Small intestine (tissue), 7 donors: ENCODE measurements at regions not wholly inside any gene's neighbourhood (a gene's known extent, or its start where the extent isn't known, plus 50 kb on each side); places are given as distances from the start of the nearest gene placed in this dataset.

ENCODE experiments used
- DNase-seq, 2 donors: peaks; one replicate each; pipeline versions ENCODE4 v3.0.0 to v3.0.0-alpha.2; 2013
- FAIRE-seq: peaks from 2 replicates; lab custom pipeline; 2012; peaks lifted over from hg19 to GRCh38; lab: Jason Lieb, UNC
- H3K27ac ChIP-seq, 3 donors: one replicate each; pipeline ENCODE4 v1.5.1; 2013; ENCODE audit warnings: low read length in 2 of 3, mild to moderate bottlenecking in 2 of 3, control low read depth in 1 of 3, inconsistent platforms in 1 of 3, low read depth in 1 of 3, moderate library complexity in 1 of 3
- H3K27me3 ChIP-seq, 3 donors: one replicate each; pipeline ENCODE4 v1.6.1; 2013; ENCODE audit warnings: low read length in 3 of 3, inconsistent platforms in 1 of 3; ENCODE audit not compliant: control insufficient read depth in 3 of 3, insufficient read depth in 3 of 3
- H3K36me3 ChIP-seq, 3 donors: one replicate each; pipeline ENCODE4 v1.6.1; 2013; ENCODE audit warnings: low read length in 3 of 3, inconsistent platforms in 1 of 3, low read depth in 1 of 3, mild to moderate bottlenecking in 1 of 3, moderate library complexity in 1 of 3; ENCODE audit not compliant: control insufficient read depth in 3 of 3, insufficient read depth in 2 of 3
- H3K4me1 ChIP-seq, 3 donors: one replicate each; pipeline ENCODE4 v1.6.1; 2013; ENCODE audit warnings: low read length in 2 of 3, inconsistent platforms in 1 of 3, low read depth in 1 of 3, mild to moderate bottlenecking in 1 of 3, moderate library complexity in 1 of 3; ENCODE audit not compliant: control insufficient read depth in 3 of 3, insufficient read depth in 2 of 3
- H3K4me3 ChIP-seq, 3 donors: one replicate each; pipeline ENCODE4 v1.5.1; 2013; ENCODE audit warnings: low read length in 3 of 3, control low read depth in 1 of 3, inconsistent platforms in 1 of 3, low read depth in 1 of 3, mild to moderate bottlenecking in 1 of 3, moderate library complexity in 1 of 3
- H3K9me3 ChIP-seq, 2 donors: one replicate each; pipeline ENCODE4 v1.6.1; 2013; ENCODE audit warnings: low read depth in 1 of 2, low read length in 1 of 2; ENCODE audit not compliant: control insufficient read depth in 2 of 2, insufficient read depth in 1 of 2
- WGBS, 3 donors: extraction: QIAGEN DNeasy Blood & Tissue Kit; methylation state at CpG; one replicate each; pipeline ENCODE4 v1.1.7; 2013; 5-methylcytosine and 5-hydroxymethylcytosine counted together
- donor health status: healthy with polysubstance abuse.
- donor health status: control.
- donor health status: control.
- donor health status: Bipolar disorder and iron deficiency.
- donor health status: healthy.

DNA sequence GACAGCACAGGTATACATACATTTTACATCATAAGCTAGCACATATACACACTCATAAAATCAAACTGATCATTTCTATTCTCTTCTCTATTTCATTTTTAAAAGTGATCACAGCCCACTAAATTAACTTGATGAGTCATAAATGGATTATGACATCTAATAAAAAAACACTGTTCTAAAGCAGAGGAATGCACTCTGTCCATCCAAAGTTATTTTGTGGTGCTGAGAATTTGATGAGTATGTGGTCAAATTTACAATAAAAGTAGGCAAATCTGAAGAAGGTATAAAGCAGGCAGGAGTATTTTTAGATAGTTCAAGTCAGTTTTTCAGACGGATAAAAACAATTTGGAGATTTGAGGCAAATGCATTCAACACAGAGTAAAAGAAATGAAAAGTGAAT, 104.4 kb downstream of the NOL4 start:
- Histone ChIP-seq H3K27me3 (no peaks in the 10 kb centered on the region), H3K9me3 (peaks cover 0 to 5% of the 10 kb centered on the region in 2 donors), H3K36me3 (no peaks in the 10 kb centered on the region), H3K4me1 (peaks cover 0 to 11% (median 0%) of the 10 kb centered on the region in 3 donors), H3K27ac (no peak overlapping the region), H3K4me3 (no peak overlapping the region)
- peak in 1 of 2 donors; percentile 5 for DNase-seq
- no peak for FAIRE-seq
- 82 to 91% (median 85%) methylated on average over 1 of the region's 1 CpG for WGBS, 3 donors

- 53 to 77% (median 66%) methylated on average over 2 of the region's 2 CpGs for WGBS, 3 donors
- H3K36me3 ChIP-seq = no peaks in the 10 kb centered on the region
- H3K9me3 ChIP-seq = peaks cover 0 to 9% of the 10 kb centered on the region in 2 donors
- FAIRE-seq (no peak), DNase-seq (peak in 1 of 2 donors; percentile 71)
- peaks cover 0 to 11% (median 0%) of the 10 kb centered on the region in 3 donors for H3K4me1 ChIP-seq
- H3K4me3 ChIP-seq = no peak overlapping the region
- no peaks in the 10 kb centered on the region for H3K27me3 ChIP-seq
- no peak overlapping the region for H3K27ac ChIP-seq
These were observed 107.4 kb downstream of the NOL4 start for GRCh38 chr18:34117319-34117718.

DNA sequence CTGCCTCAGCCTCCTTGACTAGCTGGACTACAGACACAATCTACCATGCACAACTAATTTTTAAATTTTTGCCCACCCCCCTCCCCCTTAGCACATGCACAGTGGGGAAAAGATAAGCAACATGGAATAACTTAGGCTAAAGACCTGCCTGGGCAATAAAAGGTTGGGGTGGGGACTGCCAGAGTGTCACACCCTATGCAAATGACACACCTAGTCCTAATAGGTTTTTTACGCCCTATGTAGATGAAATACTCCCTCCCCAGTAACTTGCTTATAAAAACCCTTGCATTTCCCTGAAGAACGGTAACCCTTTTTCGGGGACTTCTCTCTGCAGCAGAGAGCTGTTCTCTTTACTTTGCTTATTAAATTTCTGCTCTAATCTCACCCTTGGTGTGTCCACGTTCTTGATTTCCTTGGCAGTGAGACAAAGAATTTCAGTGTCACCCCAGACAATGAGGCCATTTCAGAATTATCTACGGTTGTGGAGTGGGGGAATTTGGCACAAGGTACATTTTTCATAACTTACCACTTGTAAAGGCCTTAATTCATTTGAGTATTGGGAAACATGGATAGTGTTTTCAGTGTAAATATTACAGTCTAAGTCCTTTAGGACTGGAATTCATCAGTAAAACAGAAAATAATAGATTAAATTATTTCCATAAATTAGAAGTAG, 109.2 kb downstream of the NOL4 start:
- DNase-seq (peak; percentile 25 to 35), FAIRE-seq (no peak)
- Histone ChIP-seq H3K36me3 (no peaks in the 10 kb centered on the region), H3K27me3 (no peaks in the 10 kb centered on the region), H3K4me1 (peaks cover 0 to 5% (median 0%) of the 10 kb centered on the region in 3 donors), H3K27ac (no peak overlapping the region), H3K9me3 (peaks cover 0 to 9% of the 10 kb centered on the region in 2 donors), H3K4me3 (no peak overlapping the region)
- 42 to 65% (median 44%) methylated on average over 5 of the region's 5 CpGs for WGBS, 3 donors

DNA sequence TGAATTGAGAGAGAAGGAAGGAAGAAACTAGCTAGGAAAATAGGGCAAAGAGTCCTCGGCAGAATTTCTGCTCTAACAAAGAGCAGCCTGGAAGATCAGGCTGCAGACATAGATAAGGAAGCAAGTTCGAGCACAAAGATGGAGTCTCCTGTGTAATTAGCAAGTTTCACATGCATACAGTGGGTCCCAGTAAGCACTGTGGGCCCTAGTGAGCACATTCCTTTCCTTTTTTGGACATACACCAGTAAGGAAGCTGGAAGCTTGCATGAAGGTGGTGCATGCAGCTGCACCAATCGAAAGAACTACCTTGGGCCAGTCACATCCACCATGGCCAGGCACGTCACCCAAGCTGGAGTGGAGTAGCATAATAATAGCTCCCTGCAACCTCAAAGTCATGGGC, 109.7 kb downstream of the NOL4 start:
- H3K36me3 ChIP-seq = no peaks in the 10 kb centered on the region
- no peak overlapping the region for H3K4me3 ChIP-seq
- peaks cover 0 to 5% (median 0%) of the 10 kb centered on the region in 3 donors for H3K4me1 ChIP-seq
- 76 to 80% (median 80%) methylated on average over 4 of the region's 4 CpGs for WGBS, 3 donors
- H3K27ac ChIP-seq = no peak overlapping the region
- peaks cover 0 to 9% of the 10 kb centered on the region in 2 donors for H3K9me3 ChIP-seq
- FAIRE-seq (no peak), DNase-seq (no peak)
- H3K27me3 ChIP-seq = no peaks in the 10 kb centered on the region

GRCh38 chr18:34108206-34108605, 116.5 kb downstream of the NOL4 start:
- DNase-seq (no peak), FAIRE-seq (no peak)
- Histone ChIP-seq H3K4me1 (no peaks in the 10 kb centered on the region), H3K27me3 (no peaks in the 10 kb centered on the region), H3K36me3 (no peaks in the 10 kb centered on the region), H3K27ac (no peak overlapping the region), H3K9me3 (peaks cover 0 to 7% of the 10 kb centered on the region in 2 donors), H3K4me3 (no peak overlapping the region)

DNA sequence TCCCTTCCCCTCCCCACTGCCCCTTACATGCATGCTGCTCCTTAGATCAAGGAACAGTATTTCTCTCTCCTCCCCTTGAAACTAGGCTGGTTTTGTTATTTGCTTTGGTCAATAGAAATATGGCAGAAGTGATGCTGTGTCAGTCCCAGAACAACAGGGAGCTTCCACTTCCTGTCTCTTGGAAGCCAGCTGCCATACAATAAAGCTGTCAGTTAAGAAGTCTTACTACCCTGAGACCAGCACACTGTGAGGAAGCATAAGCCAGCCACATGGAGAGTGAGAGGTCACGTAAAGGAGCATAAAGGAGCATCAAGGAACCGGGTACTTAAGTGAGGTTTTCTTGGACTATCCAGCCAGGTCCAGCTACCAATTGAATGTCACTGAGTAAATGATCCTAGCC, 126.6 kb downstream of the NOL4 start:
- Histone ChIP-seq H3K27me3 (no peaks in the 10 kb centered on the region), H3K27ac (no peak overlapping the region), H3K4me1 (no peaks in the 10 kb centered on the region), H3K36me3 (no peaks in the 10 kb centered on the region), H3K4me3 (no peak overlapping the region), H3K9me3 (no peaks in the 10 kb centered on the region)
- DNase-seq (no peak), FAIRE-seq (no peak)
- WGBS, 3 donors = 69 to 83% (median 79%) methylated on average over 2 of the region's 2 CpGs

DNA sequence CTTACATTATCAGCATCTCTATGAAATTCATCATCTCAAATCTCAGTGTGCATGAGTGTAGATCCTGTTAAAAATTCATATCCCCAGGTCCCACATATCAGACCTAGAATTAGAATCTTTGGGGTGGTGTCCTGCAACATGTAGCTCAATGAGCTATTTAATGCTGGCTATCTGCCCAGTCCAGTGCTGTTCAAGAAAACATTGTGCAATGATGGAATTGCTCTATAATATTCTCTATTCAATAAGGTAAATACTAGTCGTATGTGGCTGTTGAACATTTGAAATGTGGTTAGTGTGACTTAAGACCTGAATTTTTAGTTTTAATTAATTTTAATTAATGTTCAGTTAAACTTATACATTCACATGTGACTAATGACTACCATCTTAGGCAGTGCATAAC, 127.4 kb downstream of the NOL4 start:
- DNase-seq (peak; percentile 39 to 56), FAIRE-seq (no peak)
- no peaks in the 10 kb centered on the region for H3K9me3 ChIP-seq
- 11 to 43% (median 36%) methylated on average over 1 of the region's 1 CpG for WGBS, 3 donors
- H3K4me1 ChIP-seq = no peaks in the 10 kb centered on the region
- H3K27ac ChIP-seq = no peak overlapping the region
- no peaks in the 10 kb centered on the region for H3K36me3 ChIP-seq
- no peak overlapping the region for H3K4me3 ChIP-seq
- no peaks in the 10 kb centered on the region for H3K27me3 ChIP-seq

- WGBS, 3 donors = 6 to 67% (median 50%) methylated on average over 1 of the region's 1 CpG
- no peaks in the 10 kb centered on the region for H3K27me3 ChIP-seq
- no peak overlapping the region for H3K4me3 ChIP-seq
- peak; percentile 41 to 42 for DNase-seq
- no peaks in the 10 kb centered on the region for H3K36me3 ChIP-seq
- H3K9me3 ChIP-seq = no peaks in the 10 kb centered on the region
- FAIRE-seq = no peak
- no peak overlapping the region for H3K27ac ChIP-seq
- H3K4me1 ChIP-seq = no peaks in the 10 kb centered on the region
These were observed 130.6 kb downstream of the NOL4 start for GRCh38 chr18:34094148-34094547.

- DNase-seq (no peak), FAIRE-seq (no peak)
- Histone ChIP-seq H3K4me3 (no peak overlapping the region), H3K4me1 (no peaks in the 10 kb centered on the region), H3K36me3 (no peaks in the 10 kb centered on the region), H3K27ac (no peak overlapping the region), H3K27me3 (no peaks in the 10 kb centered on the region), H3K9me3 (no peaks in the 10 kb centered on the region)
- WGBS, 3 donors = 81 to 89% (median 83%) methylated on average over 1 of the region's 1 CpG
These were observed 131.9 kb downstream of the NOL4 start for GRCh38 chr18:34092796-34093195.
